Testis (tissue), 2 donors: ENCODE measurements at regions not wholly inside any gene's neighbourhood (a gene's known extent, or its start where the extent isn't known, plus 50 kb on each side); places are given as distances from the start of the nearest gene placed in this dataset.

Experiments used
- CTCF ChIP-seq, 3 experiments: fragments of 450-650 bp in 2 of 3; fragments of 200-600 bp in 1 of 3; sonication (generic) in 1 of 3; IDR thresholded peaks; one replicate each; pipeline ENCODE4 v1.5.1; 2016 to 2019; ENCODE audit warnings: antibody characterized with exemption in 3 of 3, mild to moderate bottlenecking in 2 of 3, moderate library complexity in 1 of 3
- POLR2A ChIP-seq: fragments of 450-650 bp; IDR thresholded peaks from one replicate; pipeline ENCODE4 v1.6.1; 2017; ENCODE audit warnings: antibody characterized with exemption, mild to moderate bottlenecking, moderate library complexity

GRCh38 chr20:40584130-40584809, 104.8 kb downstream of the MAFB start:
- TF ChIP-seq CTCF (IDR thresholded peaks at IDR 0.05) (no peak), POLR2A (no peak)
